Adipocyte (in vitro differentiated cells): ENCODE measurements at regions not wholly inside any gene's neighbourhood (a gene's known extent, or its start where the extent isn't known, plus 50 kb on each side); places are given as distances from the start of the nearest gene placed in this dataset.
"Not testable (repeated sequence)": the region's sequence is repeated elsewhere in the genome, so short reads cannot be mapped to it uniquely, and the experiment has no call there.

Experiments
- DNase-seq: peaks from one replicate; pipeline ENCODE4 v3.0.0-alpha.2; 2015; ENCODE audit warnings: low read depth
- H3K27me3 ChIP-seq: replicated peaks from 2 replicates; pipeline ENCODE4 v1.7.0; 2013; ENCODE audit warnings: mild to moderate bottlenecking, low read length, moderate library complexity; ENCODE audit not compliant: control insufficient read depth, insufficient read depth
- H3K36me3 ChIP-seq: 2 replicates; pipeline ENCODE4 v1.7.0; 2013; ENCODE audit warnings: low read length, mild to moderate bottlenecking, moderate library complexity; ENCODE audit not compliant: control insufficient read depth, insufficient read depth, severe bottlenecking
- H3K4me1 ChIP-seq: 2 replicates; pipeline ENCODE4 v1.7.0; 2013; ENCODE audit warnings: mild to moderate bottlenecking, low read length, moderate library complexity; ENCODE audit not compliant: control insufficient read depth, insufficient read depth
- H3K4me3 ChIP-seq: 2 replicates; pipeline ENCODE4 v1.7.0; 2013; ENCODE audit warnings: mild to moderate bottlenecking, low read length, moderate library complexity
- H3K9ac ChIP-seq: 2 replicates; pipeline ENCODE4 v1.7.0; 2013; ENCODE audit warnings: mild to moderate bottlenecking, low read length, moderate library complexity
- H3K9me3 ChIP-seq: 2 replicates; pipeline ENCODE4 v1.7.0; 2013; ENCODE audit warnings: mild to moderate bottlenecking, low read length, moderate library complexity; ENCODE audit not compliant: control insufficient read depth

- H3K36me3 ChIP-seq = no peaks in the 10 kb centered on the region
- no peak overlapping the region for H3K9ac ChIP-seq
- no peaks in the 10 kb centered on the region for H3K4me1 ChIP-seq
- no peak overlapping the region for H3K4me3 ChIP-seq
- H3K9me3 ChIP-seq = no peaks in the 10 kb centered on the region
- no peak for DNase-seq
- no peaks in the 10 kb centered on the region for H3K27me3 ChIP-seq
These were observed 110.3 kb upstream of the PCSK5 start for GRCh38 chr9:75780185-75780584.

- H3K4me3 ChIP-seq = no peak overlapping the region
- no peak overlapping the region for H3K9ac ChIP-seq
- no peaks in the 10 kb centered on the region for H3K27me3 ChIP-seq
- H3K4me1 ChIP-seq = peaks cover 15% of the 10 kb centered on the region
- DNase-seq = peak; percentile 62
- no peaks in the 10 kb centered on the region for H3K9me3 ChIP-seq
- no peaks in the 10 kb centered on the region for H3K36me3 ChIP-seq
These were observed 102.4 kb upstream of the PCSK5 start for GRCh38 chr9:75788006-75788634.

GRCh38 chr9:75797085-75797580, 93.3 kb upstream of the PCSK5 start:
- H3K4me3 ChIP-seq = no peak overlapping the region
- no peak for DNase-seq
- H3K27me3 ChIP-seq = no peaks in the 10 kb centered on the region
- H3K36me3 ChIP-seq = no peaks in the 10 kb centered on the region
- H3K9me3 ChIP-seq = no peaks in the 10 kb centered on the region
- H3K9ac ChIP-seq = no peak overlapping the region
- H3K4me1 ChIP-seq = no peaks in the 10 kb centered on the region

- H3K9me3 ChIP-seq = no peaks in the 10 kb centered on the region
- peaks cover 8% of the 10 kb centered on the region for H3K4me1 ChIP-seq
- no peaks in the 10 kb centered on the region for H3K27me3 ChIP-seq
- no peak overlapping the region for H3K4me3 ChIP-seq
- no peaks in the 10 kb centered on the region for H3K36me3 ChIP-seq
- DNase-seq = no peak
- no peak overlapping the region for H3K9ac ChIP-seq
These were observed 92.0 kb upstream of the PCSK5 start for GRCh38 chr9:75798505-75798904.

GRCh38 chr9:75803130-75803529, 87.3 kb upstream of the PCSK5 start:
- peak; percentile 86 for DNase-seq
- no peaks in the 10 kb centered on the region for H3K9me3 ChIP-seq

GRCh38 chr9:75810063-75810462, 80.4 kb upstream of the PCSK5 start:
- Histone ChIP-seq H3K36me3 (no peaks in the 10 kb centered on the region), H3K4me3 (no peak overlapping the region), H3K27me3 (no peaks in the 10 kb centered on the region), H3K9me3 (peaks cover 44% of the 10 kb centered on the region), H3K9ac (no peak overlapping the region), H3K4me1 (no peaks in the 10 kb centered on the region)
- no peak for DNase-seq

More at GRCh38 chr9:75803130-75803529, 87.3 kb upstream of the PCSK5 start:
- peak overlapping the region; percentile 26 for H3K4me3 ChIP-seq
- H3K4me1 ChIP-seq = peaks cover 14% of the 10 kb centered on the region
- H3K9ac ChIP-seq = peak overlapping the region; percentile 23
- no peaks in the 10 kb centered on the region for H3K27me3 ChIP-seq
- H3K36me3 ChIP-seq = no peaks in the 10 kb centered on the region

- H3K36me3 ChIP-seq = no peaks in the 10 kb centered on the region
- no peaks in the 10 kb centered on the region for H3K27me3 ChIP-seq
- no peak for DNase-seq
- peaks cover 49% of the 10 kb centered on the region for H3K9me3 ChIP-seq
- no peaks in the 10 kb centered on the region for H3K4me1 ChIP-seq
- no peak overlapping the region for H3K9ac ChIP-seq
- no peak overlapping the region for H3K4me3 ChIP-seq
These were observed 78.8 kb upstream of the PCSK5 start for GRCh38 chr9:75811692-75812091.

- DNase-seq = no peak
- H3K4me1 ChIP-seq = no peaks in the 10 kb centered on the region
- H3K9me3 ChIP-seq = peaks cover 52% of the 10 kb centered on the region
- no peaks in the 10 kb centered on the region for H3K36me3 ChIP-seq
- no peak overlapping the region for H3K9ac ChIP-seq
- H3K4me3 ChIP-seq = no peak overlapping the region
- no peaks in the 10 kb centered on the region for H3K27me3 ChIP-seq
These were observed 78.3 kb upstream of the PCSK5 start for GRCh38 chr9:75812141-75812540.

- Histone ChIP-seq H3K36me3 (no peaks in the 10 kb centered on the region), H3K9ac (no peak overlapping the region), H3K9me3 (peaks cover 52% of the 10 kb centered on the region)
These were observed 75.8 kb upstream of the PCSK5 start for GRCh38 chr9:75814667-75815066.

GRCh38 chr9:75820471-75821115, 69.9 kb upstream of the PCSK5 start:
- not testable (repeated sequence) for H3K4me3 ChIP-seq, DNase-seq, H3K36me3 ChIP-seq, H3K27me3 ChIP-seq, H3K9ac ChIP-seq, H3K9me3 ChIP-seq
- H3K4me1 ChIP-seq = peaks cover 16% of the 10 kb centered on the region

More at GRCh38 chr9:75814667-75815066, 75.8 kb upstream of the PCSK5 start:
- no peaks in the 10 kb centered on the region for H3K4me1 ChIP-seq
- no peaks in the 10 kb centered on the region for H3K27me3 ChIP-seq
- H3K4me3 ChIP-seq = no peak overlapping the region
- DNase-seq = peak; percentile 11

- Histone ChIP-seq H3K4me1 (peaks cover 16% of the 10 kb centered on the region), H3K9me3 (no peaks in the 10 kb centered on the region), H3K27me3 (no peaks in the 10 kb centered on the region), H3K4me3 (no peak overlapping the region), H3K9ac (no peak overlapping the region), H3K36me3 (no peaks in the 10 kb centered on the region)
- peak; percentile 41 for DNase-seq
These were observed 67.3 kb upstream of the PCSK5 start for GRCh38 chr9:75823151-75823550.
